ENCODE measurements at regions not wholly inside any gene's neighbourhood (a gene's known extent, or its start where the extent isn't known, plus 50 kb on each side); places are given as distances from the start of the nearest gene placed in this dataset.

GRCh38 chr2:12556762-12557161 lies 160.0 kb upstream of the TRIB2 start:
- no peak for TF ChIP-seq CTCF (IDR thresholded peaks at IDR 0.05)
- TF ChIP-seq POLR2A (IDR thresholded peaks at IDR 0.05): no peak
